Mucosa of descending colon (tissue), 3 donors: ENCODE measurements at regions not wholly inside any gene's neighbourhood (a gene's known extent, or its start where the extent isn't known, plus 50 kb on each side); places are given as distances from the start of the nearest gene placed in this dataset.

Experiments
- ATAC-seq: fragments of 200-7000 bp; cut with Tn5 transposase; one replicate; pipeline ENCODE4 v1.9.1; 2020; ENCODE audit warnings: mild to moderate bottlenecking, moderate library complexity
- DNase-seq, 3 donors: peaks; one replicate each; pipeline ENCODE4 v3.0.0-alpha.2; 2020
- H3K36me3 ChIP-seq: fragments of 200-600 bp; one replicate; pipeline ENCODE4 v1.8.0; 2021; ENCODE audit warnings: low read depth, mild to moderate bottlenecking
- H3K4me1 ChIP-seq: fragments of 200-600 bp; one replicate; pipeline ENCODE4 v1.8.0; 2021; ENCODE audit warnings: low read depth, mild to moderate bottlenecking
- H3K4me3 ChIP-seq: fragments of 200-600 bp; one replicate; pipeline ENCODE4 v1.8.0; 2021; ENCODE audit warnings: mild to moderate bottlenecking
- H3K9me3 ChIP-seq: fragments of 200-600 bp; one replicate; pipeline ENCODE4 v1.8.0; 2021; ENCODE audit warnings: mild to moderate bottlenecking
- CTCF ChIP-seq: fragments of 200-600 bp; IDR thresholded peaks from one replicate; pipeline ENCODE4 v1.8.0; 2022; ENCODE audit warnings: antibody characterized with exemption, mild to moderate bottlenecking
- intact Hi-C, 2 donors: fragments of 100-400 bp; cut with DNase I in 1 of 2; cut with micrococcal nuclease in 1 of 2; formaldehyde crosslinking; loops; one replicate each; pipeline versions ENCODE4 v1.11.0 to v1.11.1; 2022; cut with DNase I, micrococcal nuclease
- donor health status: DM: no; HTN: no; CAD: no; lungs with moderate emphysema.
- donor health status: DM: no; HTN: no; CAD: no.
- donor health status: DM: no; HTN: yes; CAD: no.

GRCh38 chr2:15797231-15797938 is 143.0 kb upstream of the MYCN start:
- H3K9me3 ChIP-seq = no peaks in the 10 kb centered on the region
- H3K4me3 ChIP-seq = no peak overlapping the region
- H3K4me1 ChIP-seq = no peaks in the 10 kb centered on the region
- DNase-seq (no peak), ATAC-seq (no peak)
- no peak for TF ChIP-seq CTCF
- intact Hi-C loops = no loop called here
- H3K36me3 ChIP-seq = no peaks in the 10 kb centered on the region

GRCh38 chr2:15797939-15798281 is 142.4 kb upstream of the MYCN start:
- ATAC-seq = no peak
- H3K36me3 ChIP-seq = no peaks in the 10 kb centered on the region
- H3K9me3 ChIP-seq = no peaks in the 10 kb centered on the region
- no peak for DNase-seq
- H3K4me1 ChIP-seq = no peaks in the 10 kb centered on the region
- no peak overlapping the region for H3K4me3 ChIP-seq
- intact Hi-C loops = no loop called here
- TF ChIP-seq CTCF = no peak

GRCh38 chr2:15798701-15799431 is 141.5 kb upstream of the MYCN start:
- intact Hi-C loops = no loop called here
- no peak for DNase-seq
- no peak for TF ChIP-seq CTCF
- no peaks in the 10 kb centered on the region for H3K36me3 ChIP-seq
- no peaks in the 10 kb centered on the region for H3K4me1 ChIP-seq
- no peak overlapping the region for H3K4me3 ChIP-seq
- no peaks in the 10 kb centered on the region for H3K9me3 ChIP-seq
- ATAC-seq = no peak

- DNase-seq = no peak
- Histone ChIP-seq H3K4me1 (no peaks in the 10 kb centered on the region), H3K4me3 (no peak overlapping the region), H3K9me3 (no peaks in the 10 kb centered on the region), H3K36me3 (no peaks in the 10 kb centered on the region)
- intact Hi-C loops = no loop called here
- no peak for ATAC-seq
- no peak for TF ChIP-seq CTCF
Observed at GRCh38 chr2:15799432-15799827, 140.9 kb upstream of the MYCN start.

GRCh38 chr2:15800495-15801329 is 139.6 kb upstream of the MYCN start:
- intact Hi-C loops = no loop called here
- no peak overlapping the region for H3K4me3 ChIP-seq
- ATAC-seq (no peak), DNase-seq (no peak)
- H3K4me1 ChIP-seq = no peaks in the 10 kb centered on the region
- no peaks in the 10 kb centered on the region for H3K36me3 ChIP-seq
- no peaks in the 10 kb centered on the region for H3K9me3 ChIP-seq
- TF ChIP-seq CTCF = no peak
